ENCODE measurements at regions not wholly inside any gene's neighbourhood (a gene's known extent, or its start where the extent isn't known, plus 50 kb on each side); places are given as distances from the start of the nearest gene placed in this dataset.

- Histone ChIP-seq H3K27me3 (ENCODE audit: control insufficient read depth, insufficient read depth, low read length) (no peaks in the 10 kb centered on the region), H3K36me3 (ENCODE audit: control insufficient read depth, insufficient read depth, low read length) (no peaks in the 10 kb centered on the region), H3K4me3 (ENCODE audit: low read depth, low read length) (no peak overlapping the region)
- DNase-seq (ENCODE audit: low read depth), result no peak
- no peak for TF ChIP-seq CTCF (IDR thresholded peaks at IDR 0.05; ENCODE audit: insufficient read depth, low read length, poor library complexity, severe bottlenecking)
Measured at GRCh38 chr5:26538226-26538625, 500.2 kb downstream of the CDH9 start.

- no peak for TF ChIP-seq CTCF (IDR thresholded peaks at IDR 0.05; ENCODE audit: insufficient read depth, low read length, poor library complexity, severe bottlenecking)
- no peak for DNase-seq (ENCODE audit: low read depth)
Measured at GRCh38 chr5:26535215-26535614, 503.2 kb downstream of the CDH9 start.

GRCh38 chr5:26530305-26530704 lies 508.1 kb downstream of the CDH9 start:
- TF ChIP-seq CTCF (IDR thresholded peaks at IDR 0.05; ENCODE audit: insufficient read depth, low read length, poor library complexity, severe bottlenecking), result no peak
- H3K27me3 ChIP-seq (ENCODE audit: control insufficient read depth, insufficient read depth, low read length), result no peaks in the 10 kb centered on the region
- H3K4me3 ChIP-seq (ENCODE audit: low read depth, low read length), result no peak overlapping the region

More at GRCh38 chr5:26535215-26535614, 503.2 kb downstream of the CDH9 start:
- H3K27me3 ChIP-seq (ENCODE audit: control insufficient read depth, insufficient read depth, low read length), result no peaks in the 10 kb centered on the region
- no peaks in the 10 kb centered on the region for H3K36me3 ChIP-seq (ENCODE audit: control insufficient read depth, insufficient read depth, low read length)
- no peak overlapping the region for H3K4me3 ChIP-seq (ENCODE audit: low read depth, low read length)

GRCh38 chr5:26519245-26519644 lies 519.1 kb downstream of the CDH9 start:
- H3K4me3 ChIP-seq (ENCODE audit: low read depth, low read length), result no peak overlapping the region
- TF ChIP-seq CTCF (IDR thresholded peaks at IDR 0.05; ENCODE audit: insufficient read depth, low read length, poor library complexity, severe bottlenecking), result no peak
- H3K27me3 ChIP-seq (ENCODE audit: control insufficient read depth, insufficient read depth, low read length), result no peaks in the 10 kb centered on the region
- H3K36me3 ChIP-seq (ENCODE audit: control insufficient read depth, insufficient read depth, low read length), result no peaks in the 10 kb centered on the region
- DNase-seq (ENCODE audit: low read depth), result no peak

More at GRCh38 chr5:26530305-26530704, 508.1 kb downstream of the CDH9 start:
- H3K36me3 ChIP-seq (ENCODE audit: control insufficient read depth, insufficient read depth, low read length), result no peaks in the 10 kb centered on the region
- DNase-seq (ENCODE audit: low read depth), result no peak

- no peaks in the 10 kb centered on the region for H3K27me3 ChIP-seq (ENCODE audit: control insufficient read depth, insufficient read depth, low read length)
- no peak overlapping the region for H3K4me3 ChIP-seq (ENCODE audit: low read depth, low read length)
- no peak for DNase-seq (ENCODE audit: low read depth)
- TF ChIP-seq CTCF (IDR thresholded peaks at IDR 0.05; ENCODE audit: insufficient read depth, low read length, poor library complexity, severe bottlenecking), result no peak
- no peaks in the 10 kb centered on the region for H3K36me3 ChIP-seq (ENCODE audit: control insufficient read depth, insufficient read depth, low read length)
Measured at GRCh38 chr5:26518065-26518464, 520.3 kb downstream of the CDH9 start.

- Histone ChIP-seq H3K4me3 (ENCODE audit: low read depth, low read length) (no peak overlapping the region), H3K27me3 (ENCODE audit: control insufficient read depth, insufficient read depth, low read length) (no peaks in the 10 kb centered on the region), H3K36me3 (ENCODE audit: control insufficient read depth, insufficient read depth, low read length) (no peaks in the 10 kb centered on the region)
- TF ChIP-seq CTCF (IDR thresholded peaks at IDR 0.05; ENCODE audit: insufficient read depth, low read length, poor library complexity, severe bottlenecking), result no peak
- DNase-seq (ENCODE audit: low read depth), result no peak
Measured at GRCh38 chr5:26498972-26499371, 539.4 kb downstream of the CDH9 start.

All from kidney epithelial cell (primary cell).